CD1c-positive myeloid dendritic cell (primary cell): ENCODE measurements at regions not wholly inside any gene's neighbourhood (a gene's known extent, or its start where the extent isn't known, plus 50 kb on each side); places are given as distances from the start of the nearest gene placed in this dataset.

Experiments used
- DNase-seq: peaks from one replicate; pipeline ENCODE4 v3.0.0-alpha.2; 2016; ENCODE audit errors: extremely low spot score

DNA sequence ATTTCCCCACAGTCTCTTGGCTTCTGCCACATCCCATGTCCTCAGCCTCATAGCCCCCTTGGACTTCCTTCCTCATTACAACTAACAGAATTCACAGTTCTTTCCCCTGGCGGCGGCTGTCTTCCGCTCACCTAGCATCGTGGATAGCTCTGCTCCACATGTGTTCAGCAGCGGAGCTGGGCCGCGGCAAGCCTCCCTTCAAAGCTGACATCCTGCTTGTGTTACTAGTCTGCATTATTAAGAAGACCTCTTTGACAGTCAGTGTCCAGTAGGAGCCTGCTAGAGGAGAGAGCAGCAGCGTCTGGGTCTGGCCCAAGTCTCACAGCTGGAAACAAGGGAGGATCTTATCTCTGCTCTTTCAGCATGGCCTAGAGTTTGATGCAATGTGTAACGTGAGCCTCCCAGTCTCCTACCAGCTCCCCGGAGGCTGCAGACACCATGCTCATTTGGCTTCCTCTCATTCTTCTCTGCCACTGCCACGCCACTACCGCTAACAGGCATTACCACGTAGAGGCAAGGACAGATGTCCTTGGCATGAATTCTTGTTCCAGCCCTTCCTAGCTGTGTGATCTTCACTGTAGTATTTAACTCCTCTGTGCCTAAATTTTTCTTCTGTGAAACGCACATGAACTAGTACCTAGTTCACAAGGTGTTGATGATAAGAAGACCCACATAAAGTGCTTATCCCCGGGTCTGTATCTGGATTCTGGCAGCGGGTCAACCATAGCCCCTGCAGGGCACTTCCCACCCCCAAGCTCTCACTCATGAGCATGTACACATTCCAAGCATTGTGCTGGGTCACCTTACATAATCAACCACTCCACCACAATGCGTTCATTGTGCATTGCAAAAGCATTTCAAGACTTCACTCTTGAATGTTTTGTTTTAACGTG lies 107.1 kb upstream of the BACH2 start:
- DNase-seq: no peak

- DNase-seq: no peak
Measured at GRCh38 chr6:90402831-90403192, 106.2 kb upstream of the BACH2 start.

- DNase-seq: no peak
Measured at GRCh38 chr6:90401933-90402830, 105.5 kb upstream of the BACH2 start.

- no peak for DNase-seq
Measured at GRCh38 chr6:90399970-90400369, 103.3 kb upstream of the BACH2 start.

GRCh38 chr6:90397929-90398674 lies 101.5 kb upstream of the BACH2 start:
- DNase-seq: peak; percentile 10

- no peak for DNase-seq
Measured at GRCh38 chr6:90397047-90397446, 100.4 kb upstream of the BACH2 start.

- peak; percentile 67 for DNase-seq
Measured at GRCh38 chr6:90393232-90393884, 96.7 kb upstream of the BACH2 start.

DNA sequence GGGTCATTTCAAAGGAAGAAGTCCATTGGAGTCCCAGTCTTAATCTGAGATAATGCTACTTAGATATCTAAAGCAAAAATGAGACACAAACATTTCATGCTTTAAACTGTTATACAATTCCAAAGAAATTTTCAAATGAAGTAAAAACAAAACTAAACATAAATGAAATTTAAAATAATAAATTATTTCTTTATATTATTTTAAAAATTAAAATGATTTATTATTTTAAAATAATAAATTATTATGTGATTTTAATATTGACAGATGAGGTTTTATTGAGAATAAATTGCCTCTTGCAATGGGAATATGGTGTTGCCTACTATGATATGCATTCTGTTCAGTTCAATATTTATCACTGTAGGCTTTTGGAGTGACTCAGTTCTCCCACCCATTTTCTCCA lies 93.7 kb upstream of the BACH2 start:
- DNase-seq: no peak

- no peak for DNase-seq
Measured at GRCh38 chr6:90388395-90388794, 91.8 kb upstream of the BACH2 start.

GRCh38 chr6:90387826-90388225 lies 91.2 kb upstream of the BACH2 start:
- DNase-seq: no peak

DNA sequence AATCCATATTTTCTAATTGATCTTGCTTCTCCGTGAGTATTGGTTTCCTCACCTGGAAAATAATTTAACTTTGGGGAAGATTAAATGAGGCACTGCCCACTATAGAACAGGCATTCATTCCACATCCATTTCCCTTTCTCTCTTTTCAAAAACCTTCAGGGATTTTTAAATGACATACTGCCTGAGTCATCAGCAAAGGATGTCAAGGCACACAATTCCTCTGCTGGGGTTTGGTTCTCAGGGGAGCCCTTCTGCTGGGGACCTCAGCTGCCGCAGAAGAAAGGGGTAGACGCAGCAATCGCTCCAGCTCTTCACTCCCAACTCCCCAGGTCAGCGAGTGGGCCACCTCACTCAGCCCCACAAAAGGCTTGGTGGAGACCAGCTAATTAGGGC lies 90.7 kb upstream of the BACH2 start:
- no peak for DNase-seq

GRCh38 chr6:90386399-90387382 lies 90.0 kb upstream of the BACH2 start:
- DNase-seq: no peak

DNA sequence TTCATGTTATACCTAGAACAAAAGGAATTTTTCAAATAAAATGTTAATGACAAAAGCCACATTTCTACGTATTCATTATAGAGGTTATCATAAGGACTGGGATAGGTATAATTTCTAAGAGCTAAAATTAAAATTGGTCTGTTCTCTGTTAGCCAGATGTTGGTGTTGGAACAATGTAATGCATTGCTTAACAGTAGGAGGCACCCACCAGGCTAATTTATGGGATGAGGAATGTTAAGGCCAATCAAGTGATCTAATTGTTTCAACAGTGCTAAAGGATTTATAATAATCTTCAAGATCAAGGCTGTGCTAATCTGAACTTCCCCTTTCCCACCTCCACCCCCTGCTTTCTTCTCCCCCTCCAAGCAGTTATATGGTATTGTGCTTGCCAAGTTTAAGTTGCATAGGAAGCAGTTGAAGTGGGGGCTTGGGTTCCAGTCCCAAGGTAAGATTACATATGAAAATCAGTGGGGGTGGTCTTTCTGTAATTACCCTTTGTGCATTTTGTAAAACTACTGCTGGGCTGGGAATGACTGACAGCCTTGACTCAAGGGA lies 89.2 kb upstream of the BACH2 start:
- DNase-seq: no peak

GRCh38 chr6:90384720-90385119 lies 88.1 kb upstream of the BACH2 start:
- no peak for DNase-seq

- DNase-seq: peak; percentile 27
Measured at GRCh38 chr6:90383196-90383822, 86.7 kb upstream of the BACH2 start.

DNA sequence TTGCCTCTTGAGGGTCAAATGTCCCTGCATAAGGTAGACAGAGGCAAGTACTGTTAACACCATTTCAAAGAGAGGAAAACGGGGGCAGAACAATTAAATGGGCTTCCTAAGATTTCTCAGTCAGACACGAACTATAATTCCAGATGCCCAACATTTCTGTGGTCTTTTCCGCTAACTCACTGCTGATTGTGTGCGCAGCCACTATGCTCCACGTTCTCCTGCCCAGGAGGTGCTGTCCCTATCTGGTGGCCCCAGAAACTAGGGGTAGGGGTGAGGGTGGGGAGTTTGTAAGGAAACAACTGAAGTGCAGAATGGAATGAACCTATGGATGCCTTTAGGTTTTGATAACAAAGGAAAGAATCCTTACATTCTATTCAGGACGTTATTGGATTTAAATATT lies 86.1 kb upstream of the BACH2 start:
- no peak for DNase-seq

- peak; percentile 67 for DNase-seq
Measured at GRCh38 chr6:90375681-90376439, 79.2 kb upstream of the BACH2 start.

DNA sequence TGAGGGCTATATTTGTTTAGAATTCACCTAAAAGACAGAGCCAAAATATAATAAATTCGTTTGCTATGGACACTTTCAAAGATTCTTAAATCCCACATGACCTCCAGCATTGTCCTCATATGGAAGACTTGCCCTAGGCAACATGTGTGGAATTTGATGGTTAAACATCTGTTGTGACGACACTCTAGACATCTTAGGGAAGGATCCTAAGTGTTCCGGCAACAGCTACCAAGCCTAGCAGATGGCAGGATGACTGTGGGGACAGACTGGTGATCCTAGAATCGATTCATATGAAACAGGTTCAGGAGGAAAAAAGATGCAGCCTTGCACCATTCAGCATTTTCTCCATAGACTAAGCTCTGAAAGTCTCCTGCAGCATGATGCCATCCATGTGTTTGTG lies 77.6 kb upstream of the BACH2 start:
- DNase-seq: no peak

- no peak for DNase-seq
Measured at GRCh38 chr6:90372885-90373284, 76.2 kb upstream of the BACH2 start.
